ENCODE measurements at regions not wholly inside any gene's neighbourhood (a gene's known extent, or its start where the extent isn't known, plus 50 kb on each side); places are given as distances from the start of the nearest gene placed in this dataset.

- TF ChIP-seq, protein P1, sequence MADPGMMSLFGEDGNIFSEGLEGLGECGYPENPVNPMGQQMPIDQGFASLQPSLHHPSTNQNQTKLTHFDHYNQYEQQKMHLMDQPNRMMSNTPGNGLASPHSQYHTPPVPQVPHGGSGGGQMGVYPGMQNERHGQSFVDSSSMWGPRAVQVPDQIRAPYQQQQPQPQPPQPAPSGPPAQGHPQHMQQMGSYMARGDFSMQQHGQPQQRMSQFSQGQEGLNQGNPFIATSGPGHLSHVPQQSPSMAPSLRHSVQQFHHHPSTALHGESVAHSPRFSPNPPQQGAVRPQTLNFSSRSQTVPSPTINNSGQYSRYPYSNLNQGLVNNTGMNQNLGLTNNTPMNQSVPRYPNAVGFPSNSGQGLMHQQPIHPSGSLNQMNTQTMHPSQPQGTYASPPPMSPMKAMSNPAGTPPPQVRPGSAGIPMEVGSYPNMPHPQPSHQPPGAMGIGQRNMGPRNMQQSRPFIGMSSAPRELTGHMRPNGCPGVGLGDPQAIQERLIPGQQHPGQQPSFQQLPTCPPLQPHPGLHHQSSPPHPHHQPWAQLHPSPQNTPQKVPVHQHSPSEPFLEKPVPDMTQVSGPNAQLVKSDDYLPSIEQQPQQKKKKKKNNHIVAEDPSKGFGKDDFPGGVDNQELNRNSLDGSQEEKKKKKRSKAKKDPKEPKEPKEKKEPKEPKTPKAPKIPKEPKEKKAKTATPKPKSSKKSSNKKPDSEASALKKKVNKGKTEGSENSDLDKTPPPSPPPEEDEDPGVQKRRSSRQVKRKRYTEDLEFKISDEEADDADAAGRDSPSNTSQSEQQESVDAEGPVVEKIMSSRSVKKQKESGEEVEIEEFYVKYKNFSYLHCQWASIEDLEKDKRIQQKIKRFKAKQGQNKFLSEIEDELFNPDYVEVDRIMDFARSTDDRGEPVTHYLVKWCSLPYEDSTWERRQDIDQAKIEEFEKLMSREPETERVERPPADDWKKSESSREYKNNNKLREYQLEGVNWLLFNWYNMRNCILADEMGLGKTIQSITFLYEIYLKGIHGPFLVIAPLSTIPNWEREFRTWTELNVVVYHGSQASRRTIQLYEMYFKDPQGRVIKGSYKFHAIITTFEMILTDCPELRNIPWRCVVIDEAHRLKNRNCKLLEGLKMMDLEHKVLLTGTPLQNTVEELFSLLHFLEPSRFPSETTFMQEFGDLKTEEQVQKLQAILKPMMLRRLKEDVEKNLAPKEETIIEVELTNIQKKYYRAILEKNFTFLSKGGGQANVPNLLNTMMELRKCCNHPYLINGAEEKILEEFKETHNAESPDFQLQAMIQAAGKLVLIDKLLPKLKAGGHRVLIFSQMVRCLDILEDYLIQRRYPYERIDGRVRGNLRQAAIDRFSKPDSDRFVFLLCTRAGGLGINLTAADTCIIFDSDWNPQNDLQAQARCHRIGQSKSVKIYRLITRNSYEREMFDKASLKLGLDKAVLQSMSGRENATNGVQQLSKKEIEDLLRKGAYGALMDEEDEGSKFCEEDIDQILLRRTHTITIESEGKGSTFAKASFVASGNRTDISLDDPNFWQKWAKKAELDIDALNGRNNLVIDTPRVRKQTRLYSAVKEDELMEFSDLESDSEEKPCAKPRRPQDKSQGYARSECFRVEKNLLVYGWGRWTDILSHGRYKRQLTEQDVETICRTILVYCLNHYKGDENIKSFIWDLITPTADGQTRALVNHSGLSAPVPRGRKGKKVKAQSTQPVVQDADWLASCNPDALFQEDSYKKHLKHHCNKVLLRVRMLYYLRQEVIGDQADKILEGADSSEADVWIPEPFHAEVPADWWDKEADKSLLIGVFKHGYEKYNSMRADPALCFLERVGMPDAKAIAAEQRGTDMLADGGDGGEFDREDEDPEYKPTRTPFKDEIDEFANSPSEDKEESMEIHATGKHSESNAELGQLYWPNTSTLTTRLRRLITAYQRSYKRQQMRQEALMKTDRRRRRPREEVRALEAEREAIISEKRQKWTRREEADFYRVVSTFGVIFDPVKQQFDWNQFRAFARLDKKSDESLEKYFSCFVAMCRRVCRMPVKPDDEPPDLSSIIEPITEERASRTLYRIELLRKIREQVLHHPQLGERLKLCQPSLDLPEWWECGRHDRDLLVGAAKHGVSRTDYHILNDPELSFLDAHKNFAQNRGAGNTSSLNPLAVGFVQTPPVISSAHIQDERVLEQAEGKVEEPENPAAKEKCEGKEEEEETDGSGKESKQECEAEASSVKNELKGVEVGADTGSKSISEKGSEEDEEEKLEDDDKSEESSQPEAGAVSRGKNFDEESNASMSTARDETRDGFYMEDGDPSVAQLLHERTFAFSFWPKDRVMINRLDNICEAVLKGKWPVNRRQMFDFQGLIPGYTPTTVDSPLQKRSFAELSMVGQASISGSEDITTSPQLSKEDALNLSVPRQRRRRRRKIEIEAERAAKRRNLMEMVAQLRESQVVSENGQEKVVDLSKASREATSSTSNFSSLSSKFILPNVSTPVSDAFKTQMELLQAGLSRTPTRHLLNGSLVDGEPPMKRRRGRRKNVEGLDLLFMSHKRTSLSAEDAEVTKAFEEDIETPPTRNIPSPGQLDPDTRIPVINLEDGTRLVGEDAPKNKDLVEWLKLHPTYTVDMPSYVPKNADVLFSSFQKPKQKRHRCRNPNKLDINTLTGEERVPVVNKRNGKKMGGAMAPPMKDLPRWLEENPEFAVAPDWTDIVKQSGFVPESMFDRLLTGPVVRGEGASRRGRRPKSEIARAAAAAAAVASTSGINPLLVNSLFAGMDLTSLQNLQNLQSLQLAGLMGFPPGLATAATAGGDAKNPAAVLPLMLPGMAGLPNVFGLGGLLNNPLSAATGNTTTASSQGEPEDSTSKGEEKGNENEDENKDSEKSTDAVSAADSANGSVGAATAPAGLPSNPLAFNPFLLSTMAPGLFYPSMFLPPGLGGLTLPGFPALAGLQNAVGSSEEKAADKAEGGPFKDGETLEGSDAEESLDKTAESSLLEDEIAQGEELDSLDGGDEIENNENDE (IDR thresholded peaks at IDR 0.05; ENCODE audit: low read depth, low read length): no peak
- TF ChIP-seq, protein P2, sequence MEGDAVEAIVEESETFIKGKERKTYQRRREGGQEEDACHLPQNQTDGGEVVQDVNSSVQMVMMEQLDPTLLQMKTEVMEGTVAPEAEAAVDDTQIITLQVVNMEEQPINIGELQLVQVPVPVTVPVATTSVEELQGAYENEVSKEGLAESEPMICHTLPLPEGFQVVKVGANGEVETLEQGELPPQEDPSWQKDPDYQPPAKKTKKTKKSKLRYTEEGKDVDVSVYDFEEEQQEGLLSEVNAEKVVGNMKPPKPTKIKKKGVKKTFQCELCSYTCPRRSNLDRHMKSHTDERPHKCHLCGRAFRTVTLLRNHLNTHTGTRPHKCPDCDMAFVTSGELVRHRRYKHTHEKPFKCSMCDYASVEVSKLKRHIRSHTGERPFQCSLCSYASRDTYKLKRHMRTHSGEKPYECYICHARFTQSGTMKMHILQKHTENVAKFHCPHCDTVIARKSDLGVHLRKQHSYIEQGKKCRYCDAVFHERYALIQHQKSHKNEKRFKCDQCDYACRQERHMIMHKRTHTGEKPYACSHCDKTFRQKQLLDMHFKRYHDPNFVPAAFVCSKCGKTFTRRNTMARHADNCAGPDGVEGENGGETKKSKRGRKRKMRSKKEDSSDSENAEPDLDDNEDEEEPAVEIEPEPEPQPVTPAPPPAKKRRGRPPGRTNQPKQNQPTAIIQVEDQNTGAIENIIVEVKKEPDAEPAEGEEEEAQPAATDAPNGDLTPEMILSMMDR (IDR thresholded peaks at IDR 0.05 in 2 of 3, conservative IDR thresholded peaks at IDR 0.05 in 1 of 3; ENCODE audit: insufficient read depth in 2 of 3, low read depth in 1 of 3, low read length in 3 of 3): no peak
Observed at GRCh38 chr3:110849064-110849463, 222.6 kb upstream of the NECTIN3 start.

Measured in K562 (cell line).